SKM-1 (cell line): ENCODE measurements at regions not wholly inside any gene's neighbourhood (a gene's known extent, or its start where the extent isn't known, plus 50 kb on each side); places are given as distances from the start of the nearest gene placed in this dataset.
A peak's percentile ranks its signal among the peaks of the same experiment; 100 is the strongest.
"Not testable (repeated sequence)": the region's sequence is repeated elsewhere in the genome, so short reads cannot be mapped to it uniquely, and the experiment has no call there.

Experiments used
- DNase-seq: peaks from one replicate; lab custom pipeline; 2025; ENCODE audit not compliant: unreplicated experiment; lab: John Stamatoyannopoulos, UW

DNA sequence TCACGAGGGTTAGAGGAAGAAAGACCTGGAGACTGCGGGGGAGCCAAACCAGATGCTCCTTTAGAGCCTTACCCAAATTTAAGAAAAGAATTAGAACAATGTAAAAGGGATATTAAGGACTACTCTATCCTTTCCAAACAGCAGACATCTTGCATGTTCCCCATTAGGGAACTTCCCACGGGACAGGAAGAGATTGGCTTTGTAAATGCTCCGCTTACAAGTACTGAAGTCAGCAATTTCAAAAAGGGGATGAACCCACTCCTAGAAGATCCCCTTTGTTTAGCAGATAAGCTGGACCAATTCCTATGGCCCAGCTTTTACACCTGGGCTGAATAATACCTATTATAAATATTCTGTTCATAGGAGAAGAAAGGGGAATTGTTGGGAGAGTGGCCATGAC lies 74.2 kb downstream of the APOBEC1 start:
- DNase-seq = no peak

DNA sequence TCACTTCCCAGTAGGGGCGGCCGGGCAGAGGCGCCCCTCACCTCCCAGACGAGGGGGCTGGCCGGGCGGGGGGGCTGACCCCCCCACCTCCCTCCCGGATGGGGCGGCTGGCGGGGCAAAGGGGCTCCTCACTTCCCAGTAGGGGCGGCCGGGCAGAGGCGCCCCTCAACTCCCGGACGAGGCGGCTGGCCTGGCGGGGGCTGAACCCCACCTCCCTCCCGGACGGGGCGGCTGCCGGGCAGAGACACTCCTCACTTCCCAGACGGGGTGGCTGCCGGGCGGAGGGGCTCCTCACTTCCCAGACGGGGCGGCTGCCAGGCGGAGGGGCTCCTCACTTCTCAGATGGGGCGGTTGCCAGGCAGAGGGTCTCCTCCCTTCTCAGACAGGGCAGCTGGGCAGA lies 75.6 kb downstream of the APOBEC1 start:
- not testable (repeated sequence) for DNase-seq

DNA sequence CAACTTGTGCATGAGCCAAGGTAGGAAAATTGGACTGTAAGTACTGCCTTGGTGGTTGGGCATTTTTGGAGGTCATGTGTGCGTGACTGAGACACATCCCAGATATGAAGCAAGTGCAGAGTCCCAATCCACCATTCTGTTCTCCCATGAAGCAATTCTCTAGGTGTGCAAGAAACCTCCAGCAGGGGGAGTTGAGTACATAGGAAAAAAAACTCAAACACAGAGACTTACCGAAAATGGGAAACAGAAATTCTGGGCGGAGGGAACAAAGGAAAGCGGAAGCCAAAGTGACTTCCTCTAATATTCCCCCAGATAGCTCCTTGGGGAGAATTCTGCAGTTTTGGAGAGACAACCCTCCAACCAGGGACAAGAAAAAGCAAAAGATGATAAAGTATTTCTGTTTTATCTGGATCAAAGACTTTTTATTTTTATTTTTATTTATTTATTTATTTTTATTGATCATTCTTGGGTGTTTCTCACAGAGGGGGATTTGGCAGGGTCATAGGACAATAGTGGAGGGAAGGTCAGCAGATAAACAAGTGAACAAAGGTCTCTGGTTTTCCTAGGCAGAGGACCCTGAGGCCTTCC lies 76.9 kb downstream of the APOBEC1 start:
- peak; percentile 41 for DNase-seq

DNA sequence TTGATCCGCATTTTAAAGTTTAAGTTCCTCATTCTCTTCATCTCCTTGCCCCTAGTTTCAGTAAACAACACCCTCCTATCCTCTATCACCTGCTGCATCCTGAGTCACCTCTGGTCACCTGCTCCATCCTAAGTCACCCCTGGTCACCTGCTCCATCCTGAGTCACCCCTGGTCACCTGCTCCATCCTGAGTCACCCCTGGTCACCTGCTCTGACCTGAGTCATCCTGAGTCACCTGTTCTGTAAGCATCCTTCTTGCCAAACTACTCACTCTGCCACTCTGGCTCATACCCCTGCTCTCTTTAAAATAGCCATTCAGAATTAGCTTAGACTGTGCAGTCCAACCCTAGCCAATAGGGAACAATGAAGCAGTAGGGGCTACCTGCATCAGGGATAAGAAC lies 80.6 kb upstream of the CD163 start:
- DNase-seq = not testable (repeated sequence)

DNA sequence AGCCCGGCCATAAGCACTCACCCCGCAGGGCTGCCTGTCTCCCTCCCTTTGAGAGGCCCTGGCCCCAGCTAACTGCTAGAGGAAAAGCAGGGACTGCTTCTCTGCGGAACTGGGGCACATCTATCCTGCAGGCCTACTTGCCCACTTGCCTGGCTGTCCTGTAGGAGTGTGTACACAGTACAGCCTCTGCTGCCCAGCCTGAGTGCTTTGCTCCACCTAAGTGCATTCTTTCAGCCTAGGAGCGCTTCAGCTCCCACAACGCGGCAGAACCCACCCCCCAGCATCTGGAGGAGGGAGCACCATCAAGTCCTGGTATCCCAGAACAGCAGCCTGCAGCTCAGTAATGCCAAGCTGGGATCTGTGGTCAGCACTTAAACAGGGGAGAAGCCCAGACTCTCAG lies 79.9 kb upstream of the CD163 start:
- DNase-seq = no peak

DNA sequence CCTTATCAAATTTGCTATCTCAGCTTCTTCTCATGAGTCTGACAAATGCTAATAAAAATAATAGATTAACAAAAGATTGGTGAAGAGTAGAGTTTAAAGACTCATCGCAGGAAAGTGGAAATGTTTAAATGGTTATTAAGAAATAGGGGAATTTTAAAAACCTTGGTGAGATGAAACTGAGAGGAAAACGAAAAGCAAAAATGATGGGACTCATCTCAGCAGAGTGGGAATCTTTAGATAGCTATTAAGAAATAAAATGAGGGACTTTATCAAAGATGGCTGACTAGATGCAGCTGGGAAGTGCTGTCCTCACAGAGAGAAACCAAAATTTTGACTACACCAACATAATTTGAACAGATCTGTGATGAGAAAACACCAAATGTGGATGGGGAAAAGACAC lies 79.2 kb upstream of the CD163 start:
- DNase-seq = no peak

DNA sequence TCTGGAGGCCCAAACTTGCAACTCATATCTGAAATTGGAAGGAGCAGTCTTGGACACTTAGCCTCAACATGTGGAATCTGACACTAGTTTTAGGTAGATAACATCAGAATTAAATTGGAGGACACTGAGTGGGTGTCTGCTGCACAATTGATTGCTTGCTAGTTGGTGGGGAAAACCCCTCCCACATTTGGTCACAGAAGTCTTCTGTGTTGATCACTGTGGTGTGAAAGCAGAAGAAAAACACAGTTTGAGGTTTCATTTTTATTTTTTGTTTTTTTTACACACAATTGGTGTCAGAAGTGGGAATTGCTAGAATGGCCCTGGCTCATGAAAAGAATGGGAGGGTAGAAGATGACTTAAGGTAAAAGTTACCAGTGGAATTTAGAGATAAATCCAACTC lies 78.0 kb upstream of the CD163 start:
- no peak for DNase-seq

DNA sequence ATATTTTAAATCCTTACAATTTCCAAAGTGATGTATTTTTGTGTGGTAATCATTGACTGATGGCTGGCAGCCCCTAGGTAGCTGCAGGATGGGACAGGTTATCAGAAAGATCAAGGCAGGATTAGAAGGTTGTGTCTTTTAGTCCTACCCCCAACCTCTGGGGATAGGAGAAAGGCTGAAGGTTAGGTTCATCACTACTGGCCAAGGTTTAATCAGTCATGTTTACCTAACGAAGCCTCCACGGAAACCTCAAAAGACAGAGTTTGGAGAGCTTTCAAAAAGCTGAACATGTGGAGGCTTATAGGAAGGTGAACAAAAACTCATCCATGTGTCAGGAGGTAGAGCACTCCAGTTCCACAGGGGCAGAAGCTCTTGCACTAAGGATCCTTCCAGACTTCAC lies 77.5 kb upstream of the CD163 start:
- DNase-seq = no peak

DNA sequence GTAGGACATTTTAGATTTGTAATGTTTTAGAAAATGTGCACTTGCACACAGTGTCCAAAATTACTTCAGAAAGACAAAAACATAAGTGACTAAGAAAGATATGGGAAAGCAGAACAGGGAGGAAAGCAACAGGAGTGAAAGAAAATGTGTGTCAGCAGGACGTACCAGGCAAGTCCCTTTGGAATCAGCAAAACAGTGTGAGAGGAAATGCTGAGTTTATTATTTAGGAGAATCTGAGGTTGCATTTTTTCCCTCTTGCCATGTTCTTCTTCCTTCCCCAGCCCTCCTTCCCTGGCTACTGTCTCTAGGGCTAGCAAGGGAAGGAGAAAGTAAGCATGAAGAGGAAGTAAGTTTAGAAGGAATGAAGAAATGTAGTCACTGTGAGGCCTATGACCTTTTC lies 67.7 kb upstream of the CD163 start:
- DNase-seq = peak; percentile 27

DNA sequence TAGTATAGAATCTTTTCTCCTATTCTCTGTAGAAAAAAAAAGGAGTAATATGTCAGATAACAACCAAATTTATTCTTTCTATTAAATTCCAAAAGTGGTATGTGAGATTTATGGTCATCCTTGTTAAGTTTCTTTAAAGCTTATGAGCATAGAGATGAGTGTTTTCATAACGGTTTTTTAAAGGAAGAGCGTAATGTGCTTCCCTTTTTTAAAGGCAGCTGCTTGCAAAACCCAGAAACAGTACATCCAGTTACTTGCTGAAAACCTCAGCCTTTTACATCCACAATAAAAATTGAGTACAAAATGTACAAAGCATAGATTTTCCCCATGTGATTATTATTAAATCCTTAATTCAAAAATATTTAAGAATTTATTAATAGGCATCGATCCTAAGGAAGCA lies 53.6 kb upstream of the CD163 start:
- DNase-seq = peak; percentile 8

DNA sequence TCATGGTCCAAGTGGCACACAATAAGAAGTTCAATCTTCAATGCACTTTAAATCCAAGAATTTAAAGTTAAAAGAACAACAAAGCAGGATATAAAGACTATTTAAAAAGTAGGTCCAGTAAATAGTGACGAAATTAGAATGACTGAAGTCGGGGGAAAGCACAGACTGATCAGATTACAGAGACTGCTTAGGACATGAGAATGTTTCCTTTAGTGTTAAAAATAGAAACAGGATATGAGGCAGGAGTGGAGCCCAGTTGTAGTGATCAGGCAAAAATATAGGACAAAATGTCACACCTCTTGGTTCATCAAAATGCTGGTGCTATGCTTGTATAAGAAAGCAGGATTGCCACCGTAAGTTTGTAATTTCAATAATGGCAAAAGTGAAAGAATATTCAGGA lies 52.2 kb upstream of the CD163 start:
- no peak for DNase-seq

DNA sequence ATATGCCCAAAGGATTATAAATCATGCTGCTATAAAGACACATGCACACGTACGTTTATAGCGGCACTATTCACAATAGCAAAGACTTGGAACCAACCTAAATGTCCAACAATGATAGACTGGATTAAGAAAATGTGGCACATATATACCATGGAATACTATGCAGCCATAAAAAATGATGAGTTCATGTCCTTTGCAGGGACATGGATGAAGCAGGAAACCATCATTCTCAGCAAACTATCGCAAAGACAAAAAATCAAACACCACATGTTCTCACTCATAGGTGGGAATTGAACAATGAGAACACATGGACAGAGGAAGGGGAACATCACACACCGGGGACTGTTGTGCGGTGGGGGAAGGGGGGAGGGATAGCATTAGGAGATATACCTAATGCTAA lies 51.3 kb upstream of the CD163 start:
- not testable (repeated sequence) for DNase-seq
